HEK293 (cell line): ENCODE measurements at regions not wholly inside any gene's neighbourhood (a gene's known extent, or its start where the extent isn't known, plus 50 kb on each side); places are given as distances from the start of the nearest gene placed in this dataset.

ENCODE experiments used
- CTCF ChIA-PET: fragments of 350-600 bp; formaldehyde crosslinking; extraction: SDS; loops from one replicate; lab custom pipeline; 2021; ENCODE audit warnings: antibody characterized with exemption; lab: Yijun Ruan, JAX
- POLR2A ChIA-PET: fragments of 300-600 bp; formaldehyde crosslinking; extraction: SDS; loops from one replicate; lab custom pipeline; 2020; ENCODE audit warnings: antibody characterized with exemption, inconsistent platforms; lab: Yijun Ruan, JAX
- H3K27ac ChIP-seq: fragments of 200-500 bp; sonication (Bioruptor generic); 2 replicates; pipeline ENCODE4 v1.5.1; 2014; ENCODE audit warnings: low read depth, low read length, control low read depth, inconsistent platforms; ENCODE audit errors: extremely low read depth
- H3K36me3 ChIP-seq, 2 experiments: fragments of 200-500 bp in 1 of 2; sonication (Bioruptor generic) in 1 of 2; 1 replicate in 1 of 2; 2 replicates in 1 of 2; pipeline ENCODE4 v1.5.1; 2014 to 2017; ENCODE audit warnings: inconsistent platforms in 2 of 2, low read length in 2 of 2; ENCODE audit not compliant: control insufficient read depth in 2 of 2, insufficient read depth in 1 of 2
- H3K4me1 ChIP-seq: fragments of 200-500 bp; sonication (Bioruptor generic); 2 replicates; pipeline ENCODE4 v1.5.1; 2014; ENCODE audit warnings: mild to moderate bottlenecking, low read length, inconsistent platforms; ENCODE audit not compliant: control insufficient read depth, insufficient read depth
- H3K4me3 ChIP-seq: 2 replicates; pipeline ENCODE4 v1.5.1; 2011; ENCODE audit warnings: low read depth, mild to moderate bottlenecking, control low read depth, low read length, moderate library complexity
- H3K9me3 ChIP-seq: fragments of 200-500 bp; sonication (Bioruptor generic); 2 replicates; pipeline ENCODE4 v1.5.1; 2014; ENCODE audit warnings: low read depth, low read length, inconsistent platforms; ENCODE audit not compliant: control insufficient read depth, insufficient read depth
- GFI1B ChIP-seq: fragments of 450-650 bp; formaldehyde crosslinking; IDR thresholded peaks from 2 replicates; pipeline ENCODE4 v1.5.1; 2016; ENCODE audit warnings: missing biosample characterization, missing genetic modification characterization
- HOXA7 ChIP-seq: sonication (generic); formaldehyde crosslinking; IDR thresholded peaks from 2 replicates; pipeline ENCODE4 v1.8.1; 2022; ENCODE audit warnings: missing genetic modification reagents, borderline replicate concordance
- KLF17 ChIP-seq: fragments of 450-650 bp; formaldehyde crosslinking; IDR thresholded peaks from 2 replicates; pipeline ENCODE4 v1.5.1; 2016; ENCODE audit warnings: missing biosample characterization, missing genetic modification characterization
- KLF7 ChIP-seq: fragments of 450-650 bp; formaldehyde crosslinking; IDR thresholded peaks from 2 replicates; pipeline ENCODE4 v1.5.1; 2016; ENCODE audit warnings: missing biosample characterization, missing genetic modification characterization, borderline replicate concordance
- OSR2 ChIP-seq: fragments of 450-650 bp; formaldehyde crosslinking; IDR thresholded peaks from 2 replicates; pipeline ENCODE4 v1.5.1; 2016; ENCODE audit warnings: missing biosample characterization, missing genetic modification characterization
- ZBTB17 ChIP-seq: fragments of 450-650 bp; formaldehyde crosslinking; IDR thresholded peaks from 2 replicates; pipeline ENCODE4 v1.5.1; 2016; ENCODE audit warnings: missing biosample characterization, missing genetic modification characterization
- ZBTB26 ChIP-seq: fragments of 450-650 bp; formaldehyde crosslinking; optimal IDR thresholded peaks from 2 replicates; pipeline ENCODE3; 2016; ENCODE audit warnings: missing biosample characterization, mild to moderate bottlenecking, missing genetic modification characterization
- ZBTB48 ChIP-seq: fragments of 450-650 bp; formaldehyde crosslinking; IDR thresholded peaks from 2 replicates; pipeline ENCODE4 v1.5.1; 2016; ENCODE audit warnings: missing biosample characterization, missing genetic modification characterization
- ZFP41 ChIP-seq: fragments of 450-650 bp; formaldehyde crosslinking; IDR thresholded peaks from 2 replicates; pipeline ENCODE4 v1.5.1; 2016; ENCODE audit warnings: missing biosample characterization, missing genetic modification characterization, borderline replicate concordance
- ZNF239 ChIP-seq: fragments of 450-650 bp; formaldehyde crosslinking; IDR thresholded peaks from 2 replicates; pipeline ENCODE4 v1.5.1; 2016; ENCODE audit warnings: missing biosample characterization, missing genetic modification characterization
- ZNF266 ChIP-seq: fragments of 450-650 bp; formaldehyde crosslinking; IDR thresholded peaks from 2 replicates; pipeline ENCODE4 v1.5.1; 2016; ENCODE audit warnings: missing biosample characterization, missing genetic modification characterization, low read depth
- ZNF341 ChIP-seq: fragments of 450-650 bp; formaldehyde crosslinking; IDR thresholded peaks from 2 replicates; pipeline ENCODE4; 2016; ENCODE audit warnings: low read depth, missing biosample characterization, missing genetic modification characterization
- ZNF530 ChIP-seq: fragments of 450-650 bp; formaldehyde crosslinking; IDR thresholded peaks from 2 replicates; pipeline ENCODE4 v1.5.1; 2016; ENCODE audit warnings: low read depth, missing biosample characterization, missing genetic modification characterization
- ZNF585B ChIP-seq: fragments of 450-650 bp; formaldehyde crosslinking; IDR thresholded peaks from 2 replicates; pipeline ENCODE4 v1.5.1; 2016; ENCODE audit warnings: missing biosample characterization, missing genetic modification characterization
- ZNF610 ChIP-seq: fragments of 450-650 bp; formaldehyde crosslinking; IDR thresholded peaks from 2 replicates; pipeline ENCODE4 v1.5.1; 2016; ENCODE audit warnings: missing biosample characterization, missing genetic modification characterization, borderline replicate concordance
- ZNF654 ChIP-seq: fragments of 450-650 bp; formaldehyde crosslinking; IDR thresholded peaks from 2 replicates; pipeline ENCODE4 v1.5.1; 2016; ENCODE audit warnings: low read depth, missing biosample characterization, missing genetic modification characterization
- ZNF776 ChIP-seq: fragments of 450-650 bp; formaldehyde crosslinking; IDR thresholded peaks from 2 replicates; pipeline ENCODE4 v1.5.0; 2017; ENCODE audit warnings: missing biosample characterization, missing genetic modification characterization, borderline replicate concordance
- TF ChIP-seq, protein P1 (sequence below): fragments of 450-650 bp; formaldehyde crosslinking; IDR thresholded peaks from 2 replicates; pipeline ENCODE4 v1.5.1; 2016; ENCODE audit warnings: missing biosample characterization, missing genetic modification characterization
- TF ChIP-seq, protein P2 (sequence below): fragments of 450-650 bp; formaldehyde crosslinking; conservative IDR thresholded peaks from 2 replicates; pipeline ENCODE4 v1.5.1; 2016; ENCODE audit warnings: low read depth, missing biosample characterization, missing genetic modification characterization
- TF ChIP-seq, protein P3 (sequence below): fragments of 450-650 bp; formaldehyde crosslinking; IDR thresholded peaks from 2 replicates; pipeline ENCODE4; 2016; ENCODE audit warnings: missing biosample characterization, missing genetic modification characterization

DNA sequence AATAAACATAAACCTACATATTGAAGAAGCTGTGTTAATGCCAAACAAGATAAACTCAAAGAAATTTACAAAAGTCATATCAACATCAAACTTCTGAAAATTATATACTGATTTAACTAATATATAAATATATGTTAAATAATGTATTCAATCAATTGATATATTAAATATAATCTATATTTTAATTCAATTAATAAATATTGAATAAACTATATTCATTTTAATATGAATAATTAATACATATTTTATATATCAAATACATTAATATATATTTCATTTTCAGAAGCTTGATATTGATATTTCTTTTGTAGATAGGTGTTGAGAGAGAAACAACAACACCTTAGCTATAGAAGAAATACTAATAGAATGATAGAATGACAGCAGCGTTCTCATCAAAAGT is 768.1 kb downstream of the MECOM start (continued):
- TF ChIP-seq, protein P1, sequence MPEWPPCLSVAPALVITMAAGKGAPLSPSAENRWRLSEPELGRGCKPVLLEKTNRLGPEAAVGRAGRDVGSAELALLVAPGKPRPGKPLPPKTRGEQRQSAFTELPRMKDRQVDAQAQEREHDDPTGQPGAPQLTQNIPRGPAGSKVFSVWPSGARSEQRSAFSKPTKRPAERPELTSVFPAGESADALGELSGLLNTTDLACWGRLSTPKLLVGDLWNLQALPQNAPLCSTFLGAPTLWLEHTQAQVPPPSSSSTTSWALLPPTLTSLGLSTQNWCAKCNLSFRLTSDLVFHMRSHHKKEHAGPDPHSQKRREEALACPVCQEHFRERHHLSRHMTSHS (tag by site-specific recombination), result no peak
- TF ChIP-seq ZNF585B, result no peak
- TF ChIP-seq ZNF776, result no peak
- TF ChIP-seq, all 188 proteins: peak for 0

GRCh38 chr3:168894214-168894613 is 769.3 kb downstream of the MECOM start:
- H3K36me3 ChIP-seq, result no peaks in the 10 kb centered on the region
- no peak overlapping the region for H3K27ac ChIP-seq
- H3K4me1 ChIP-seq, result no peaks in the 10 kb centered on the region
- H3K9me3 ChIP-seq, result no peaks in the 10 kb centered on the region
- TF ChIP-seq ZFP41 (tag by site-specific recombination), result no peak
- no peak for TF ChIP-seq ZBTB48
- TF ChIP-seq ZNF266 (tag by site-specific recombination), result no peak
- no peak for TF ChIP-seq ZBTB26
- TF ChIP-seq ZNF239, result no peak
- TF ChIP-seq HOXA7 (CRISPR knock-in tag), result no peak
- TF ChIP-seq, all 188 proteins: peak for 0
- CTCF ChIA-PET, result no interaction called here
- no peak overlapping the region for H3K4me3 ChIP-seq
- POLR2A ChIA-PET, result no interaction called here

DNA sequence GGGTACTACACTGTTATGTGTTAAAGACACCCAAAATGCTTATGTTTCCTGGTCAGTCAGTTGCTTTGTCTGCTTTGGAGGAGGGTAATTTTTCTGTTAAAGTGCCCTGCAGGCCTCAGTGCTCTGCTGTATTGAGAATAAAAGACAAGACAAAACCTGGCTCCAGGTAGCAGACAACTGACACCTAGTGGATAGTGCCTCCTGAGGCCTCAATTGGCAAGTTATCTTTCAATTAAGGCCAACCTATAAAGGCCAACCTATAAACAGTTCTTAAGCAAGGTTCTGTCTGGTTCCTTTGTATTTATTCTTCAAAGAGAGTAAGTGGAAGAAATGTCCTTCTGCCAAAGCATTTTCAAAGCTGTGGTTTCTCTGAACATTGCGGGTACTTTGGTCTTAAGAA is 773.8 kb downstream of the MECOM start:
- Histone ChIP-seq H3K4me3 (no peak overlapping the region), H3K9me3 (no peaks in the 10 kb centered on the region), H3K36me3 (no peaks in the 10 kb centered on the region), H3K27ac (no peak overlapping the region), H3K4me1 (0 out of 2 replicates have a peak, but pooled peaks cover 3% of the 10 kb centered on the region)
- POLR2A ChIA-PET, result no interaction called here
- CTCF ChIA-PET, result interaction anchor here (0.7 kb wide), 3 partner anchors 61 to 721 kb away, joined by 3 to 4 read pairs (median 3); no protein-coding TSS in a partner anchor
- TF ChIP-seq ZNF610 (tag by site-specific recombination) (no peak), ZBTB17 (no peak), ZNF530 (tag by site-specific recombination) (no peak), KLF7 (tag by site-specific recombination) (no peak), ZNF776 (no peak), ZNF654 (no peak), GFI1B (tag by site-specific recombination) (no peak), ZNF341 (tag by site-specific recombination) (no peak), KLF17 (tag by site-specific recombination) (no peak), OSR2 (tag by site-specific recombination) (no peak)
- TF ChIP-seq, protein P2, sequence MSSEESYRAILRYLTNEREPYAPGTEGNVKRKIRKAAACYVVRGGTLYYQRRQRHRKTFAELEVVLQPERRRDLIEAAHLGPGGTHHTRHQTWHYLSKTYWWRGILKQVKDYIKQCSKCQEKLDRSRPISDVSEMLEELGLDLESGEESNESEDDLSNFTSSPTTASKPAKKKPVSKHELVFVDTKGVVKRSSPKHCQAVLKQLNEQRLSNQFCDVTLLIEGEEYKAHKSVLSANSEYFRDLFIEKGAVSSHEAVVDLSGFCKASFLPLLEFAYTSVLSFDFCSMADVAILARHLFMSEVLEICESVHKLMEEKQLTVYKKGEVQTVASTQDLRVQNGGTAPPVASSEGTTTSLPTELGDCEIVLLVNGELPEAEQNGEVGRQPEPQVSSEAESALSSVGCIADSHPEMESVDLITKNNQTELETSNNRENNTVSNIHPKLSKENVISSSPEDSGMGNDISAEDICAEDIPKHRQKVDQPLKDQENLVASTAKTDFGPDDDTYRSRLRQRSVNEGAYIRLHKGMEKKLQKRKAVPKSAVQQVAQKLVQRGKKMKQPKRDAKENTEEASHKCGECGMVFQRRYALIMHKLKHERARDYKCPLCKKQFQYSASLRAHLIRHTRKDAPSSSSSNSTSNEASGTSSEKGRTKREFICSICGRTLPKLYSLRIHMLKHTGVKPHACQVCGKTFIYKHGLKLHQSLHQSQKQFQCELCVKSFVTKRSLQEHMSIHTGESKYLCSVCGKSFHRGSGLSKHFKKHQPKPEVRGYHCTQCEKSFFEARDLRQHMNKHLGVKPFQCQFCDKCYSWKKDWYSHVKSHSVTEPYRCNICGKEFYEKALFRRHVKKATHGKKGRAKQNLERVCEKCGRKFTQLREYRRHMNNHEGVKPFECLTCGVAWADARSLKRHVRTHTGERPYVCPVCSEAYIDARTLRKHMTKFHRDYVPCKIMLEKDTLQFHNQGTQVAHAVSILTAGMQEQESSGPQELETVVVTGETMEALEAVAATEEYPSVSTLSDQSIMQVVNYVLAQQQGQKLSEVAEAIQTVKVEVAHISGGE (tag by site-specific recombination), result no peak
- TF ChIP-seq, protein P1 (tag by site-specific recombination), result no peak
- TF ChIP-seq, protein P3, sequence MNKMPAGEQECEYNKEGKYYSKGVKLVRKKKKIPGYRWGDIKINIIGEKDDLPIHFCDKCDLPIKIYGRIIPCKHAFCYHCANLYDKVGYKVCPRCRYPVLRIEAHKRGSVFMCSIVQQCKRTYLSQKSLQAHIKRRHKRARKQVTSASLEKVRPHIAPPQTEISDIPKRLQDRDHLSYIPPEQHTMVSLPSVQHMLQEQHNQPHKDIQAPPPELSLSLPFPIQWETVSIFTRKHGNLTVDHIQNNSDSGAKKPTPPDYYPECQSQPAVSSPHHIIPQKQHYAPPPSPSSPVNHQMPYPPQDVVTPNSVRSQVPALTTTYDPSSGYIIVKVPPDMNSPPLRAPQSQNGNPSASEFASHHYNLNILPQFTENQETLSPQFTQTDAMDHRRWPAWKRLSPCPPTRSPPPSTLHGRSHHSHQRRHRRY (tag by site-specific recombination), result no peak
